Smooth muscle cell (in vitro differentiated cells): ENCODE measurements at regions not wholly inside any gene's neighbourhood (a gene's known extent, or its start where the extent isn't known, plus 50 kb on each side); places are given as distances from the start of the nearest gene placed in this dataset.

Experiments
- DNase-seq: peaks from one replicate; lab custom pipeline; 2025; ENCODE audit not compliant: unreplicated experiment; lab: John Stamatoyannopoulos, UW
- H2AFZ ChIP-seq: fragments of 200-600 bp; sonication (generic); 2 replicates; pipeline ENCODE4 v1.6.0; 2016; ENCODE audit warnings: antibody characterized with exemption, low read depth, mild to moderate bottlenecking
- H3F3A ChIP-seq: fragments of 200-600 bp; sonication (generic); 2 replicates; pipeline ENCODE4 v1.6.0; 2017; ENCODE audit warnings: antibody characterized with exemption, low read depth
- H3K27ac ChIP-seq: fragments of 200-600 bp; sonication (generic); 2 replicates; pipeline ENCODE4 v1.5.1; 2016; ENCODE audit warnings: low read depth, mild to moderate bottlenecking
- H3K27me3 ChIP-seq: fragments of 200-600 bp; sonication (generic); 2 replicates; pipeline ENCODE4 v1.6.1; 2016; ENCODE audit warnings: low read depth, mild to moderate bottlenecking
- H3K36me3 ChIP-seq: fragments of 200-600 bp; sonication (generic); 2 replicates; pipeline ENCODE4 v1.5.1; 2016; ENCODE audit warnings: low read depth
- H3K4me1 ChIP-seq: fragments of 200-600 bp; sonication (generic); 2 replicates; pipeline ENCODE4 v1.5.1; 2016; ENCODE audit warnings: low read depth
- H3K4me2 ChIP-seq: fragments of 200-600 bp; sonication (generic); 2 replicates; pipeline ENCODE4 v1.6.0; 2016; ENCODE audit warnings: mild to moderate bottlenecking
- H3K4me3 ChIP-seq: fragments of 200-600 bp; sonication (generic); 2 replicates; pipeline ENCODE4 v1.5.1; 2016; ENCODE audit warnings: mild to moderate bottlenecking
- H3K79me2 ChIP-seq: fragments of 200-600 bp; sonication (generic); 2 replicates; pipeline ENCODE4 v1.6.0; 2016; ENCODE audit warnings: low read depth, mild to moderate bottlenecking
- H3K9ac ChIP-seq: fragments of 200-600 bp; sonication (generic); 2 replicates; pipeline ENCODE4 v1.6.0; 2016; ENCODE audit warnings: low read depth
- H3K9me3 ChIP-seq: fragments of 200-600 bp; sonication (generic); replicated peaks from 2 replicates; pipeline ENCODE4 v1.5.1; 2016; ENCODE audit warnings: low read depth
- H4K20me1 ChIP-seq: fragments of 200-600 bp; sonication (generic); 2 replicates; pipeline ENCODE4 v1.6.0; 2016; ENCODE audit warnings: low read depth
- WGBS: methylation state at CpG from one replicate; pipeline ENCODE4 v1.1.7; 2016; ENCODE audit warnings: low lambda C conversion rate; 5-methylcytosine and 5-hydroxymethylcytosine counted together
- TF ChIP-seq, protein P1 (sequence below): fragments of 200-600 bp; sonication (generic); IDR thresholded peaks from 2 replicates; pipeline ENCODE4 v1.5.1; 2017; ENCODE audit warnings: borderline replicate concordance, mild to moderate bottlenecking, antibody characterized with exemption; ENCODE audit not compliant: insufficient read depth, poor library complexity, severe bottlenecking

DNA sequence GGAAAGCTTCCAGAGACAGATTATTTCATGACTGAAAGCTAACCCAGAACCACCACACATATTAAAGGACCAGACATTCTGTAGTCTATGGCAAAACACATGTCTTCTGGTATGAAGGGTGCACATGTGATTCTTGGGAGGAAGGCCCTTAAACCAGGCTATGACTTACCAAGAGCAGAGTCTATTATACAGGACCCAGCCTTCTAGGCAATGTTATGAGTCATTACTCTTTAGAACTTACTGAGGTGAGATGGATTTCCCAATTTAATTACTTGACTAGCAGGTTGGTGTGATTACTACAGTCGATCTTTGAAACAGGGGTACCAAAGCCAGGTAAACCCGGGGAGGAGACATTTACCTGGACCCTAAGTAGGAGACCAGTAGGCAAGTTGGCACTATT is 350.8 kb downstream of the TRIB2 start:
- Histone ChIP-seq H3K27me3 (no peaks in the 10 kb centered on the region), H4K20me1 (no peaks in the 10 kb centered on the region), H2AFZ (no peak overlapping the region), H3K79me2 (no peaks in the 10 kb centered on the region), H3K4me1 (no peaks in the 10 kb centered on the region), H3K36me3 (no peaks in the 10 kb centered on the region), H3K9ac (no peak overlapping the region), H3K9me3 (no peaks in the 10 kb centered on the region), H3K27ac (no peak overlapping the region), H3F3A (no peaks in the 10 kb centered on the region), H3K4me2 (no peak overlapping the region), H3K4me3 (no peak overlapping the region)
- TF ChIP-seq, protein P1, sequence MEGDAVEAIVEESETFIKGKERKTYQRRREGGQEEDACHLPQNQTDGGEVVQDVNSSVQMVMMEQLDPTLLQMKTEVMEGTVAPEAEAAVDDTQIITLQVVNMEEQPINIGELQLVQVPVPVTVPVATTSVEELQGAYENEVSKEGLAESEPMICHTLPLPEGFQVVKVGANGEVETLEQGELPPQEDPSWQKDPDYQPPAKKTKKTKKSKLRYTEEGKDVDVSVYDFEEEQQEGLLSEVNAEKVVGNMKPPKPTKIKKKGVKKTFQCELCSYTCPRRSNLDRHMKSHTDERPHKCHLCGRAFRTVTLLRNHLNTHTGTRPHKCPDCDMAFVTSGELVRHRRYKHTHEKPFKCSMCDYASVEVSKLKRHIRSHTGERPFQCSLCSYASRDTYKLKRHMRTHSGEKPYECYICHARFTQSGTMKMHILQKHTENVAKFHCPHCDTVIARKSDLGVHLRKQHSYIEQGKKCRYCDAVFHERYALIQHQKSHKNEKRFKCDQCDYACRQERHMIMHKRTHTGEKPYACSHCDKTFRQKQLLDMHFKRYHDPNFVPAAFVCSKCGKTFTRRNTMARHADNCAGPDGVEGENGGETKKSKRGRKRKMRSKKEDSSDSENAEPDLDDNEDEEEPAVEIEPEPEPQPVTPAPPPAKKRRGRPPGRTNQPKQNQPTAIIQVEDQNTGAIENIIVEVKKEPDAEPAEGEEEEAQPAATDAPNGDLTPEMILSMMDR, result no peak
- no peak for DNase-seq
- WGBS, result 84% methylated on average over 2 of the region's 2 CpGs

DNA sequence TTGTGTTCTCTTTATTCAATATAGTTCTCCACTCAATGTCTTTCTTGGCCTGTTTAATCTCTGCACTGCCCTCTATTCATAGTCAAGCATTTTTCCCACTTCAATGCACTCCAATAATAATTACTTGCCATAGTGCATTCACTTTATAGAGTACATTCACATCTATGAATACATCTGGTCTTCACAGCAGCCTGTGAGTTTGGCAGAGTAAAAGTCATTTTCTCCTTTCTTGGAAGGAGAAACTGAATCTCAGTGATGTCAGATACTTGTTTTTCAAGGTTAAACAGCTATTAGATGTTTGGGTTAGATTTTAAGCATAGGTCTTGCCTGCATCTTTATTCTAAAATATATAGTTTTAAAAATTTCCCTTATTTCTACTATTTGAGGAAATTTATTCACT is 373.2 kb downstream of the TRIB2 start:
- no peaks in the 10 kb centered on the region for H3K36me3 ChIP-seq
- no peaks in the 10 kb centered on the region for H3K4me1 ChIP-seq
- no peaks in the 10 kb centered on the region for H3K79me2 ChIP-seq
- no peak overlapping the region for H3K27ac ChIP-seq
- H3K9me3 ChIP-seq, result peaks cover under 1% of the 10 kb centered on the region
- no peak overlapping the region for H3K4me3 ChIP-seq
- DNase-seq, result no peak
- H3F3A ChIP-seq, result no peaks in the 10 kb centered on the region
- TF ChIP-seq, protein P1, result no peak
- H3K27me3 ChIP-seq, result no peaks in the 10 kb centered on the region
- H2AFZ ChIP-seq, result no peak overlapping the region
- H3K4me2 ChIP-seq, result no peak overlapping the region
- H3K9ac ChIP-seq, result no peak overlapping the region
- H4K20me1 ChIP-seq, result no peaks in the 10 kb centered on the region

DNA sequence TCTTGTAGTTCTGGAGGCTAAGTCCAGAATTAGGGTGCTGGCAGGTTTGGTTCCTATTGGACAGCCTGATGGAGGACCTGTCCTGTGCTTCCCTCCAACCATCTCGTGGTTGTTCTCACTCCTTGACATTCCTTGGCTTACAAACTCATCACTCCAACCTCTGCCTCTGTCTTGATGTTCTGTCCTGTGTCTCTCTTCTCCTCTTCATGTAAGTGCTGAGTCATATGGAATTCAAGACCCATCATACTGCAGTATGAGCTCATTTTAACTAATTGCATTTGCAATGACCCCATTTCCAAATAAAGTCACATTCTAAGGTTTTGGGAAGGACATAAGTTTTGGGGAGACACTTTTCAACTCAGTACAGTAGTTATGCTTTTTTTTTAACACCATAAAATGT is 374.7 kb downstream of the TRIB2 start:
- Histone ChIP-seq H3K9me3 (no peaks in the 10 kb centered on the region), H3K4me1 (no peaks in the 10 kb centered on the region), H3K4me3 (no peak overlapping the region), H2AFZ (no peak overlapping the region), H3K9ac (no peak overlapping the region), H3K79me2 (no peaks in the 10 kb centered on the region), H3K27me3 (no peaks in the 10 kb centered on the region), H3K4me2 (no peak overlapping the region), H3K27ac (no peak overlapping the region), H4K20me1 (no peaks in the 10 kb centered on the region), H3K36me3 (no peaks in the 10 kb centered on the region), H3F3A (no peaks in the 10 kb centered on the region)
- WGBS, result 27% methylated on average over 1 of the region's 1 CpG
- TF ChIP-seq, protein P1, result no peak
- DNase-seq, result no peak

DNA sequence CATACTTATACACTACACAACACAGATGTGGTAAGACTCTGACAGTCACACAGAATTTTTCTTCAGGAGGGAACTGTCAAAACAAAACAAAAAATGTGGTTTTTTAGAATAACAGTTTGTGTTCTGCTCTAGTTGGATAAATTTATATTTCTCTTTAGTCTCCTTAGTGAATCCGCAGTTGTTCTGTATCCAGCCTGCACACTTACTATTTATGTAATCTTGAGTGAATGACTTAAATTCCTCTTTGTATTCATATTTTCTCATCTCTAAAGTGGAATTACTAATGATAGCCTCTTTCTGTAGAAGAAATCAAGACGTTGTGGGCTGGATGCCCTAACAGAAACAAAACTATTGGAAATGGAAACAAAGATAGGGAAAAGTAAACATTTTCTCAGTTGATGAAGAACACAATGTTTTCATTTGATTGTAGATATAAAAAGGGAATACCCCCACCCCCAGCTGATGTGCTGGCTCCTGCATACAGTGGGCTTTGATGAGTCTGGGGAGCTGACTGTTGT is 375.2 kb downstream of the TRIB2 start:
- WGBS, result 71% methylated on average over 2 of the region's 2 CpGs
- no peaks in the 10 kb centered on the region for H3F3A ChIP-seq
- no peaks in the 10 kb centered on the region for H3K9me3 ChIP-seq
- TF ChIP-seq, protein P1, result no peak
- H4K20me1 ChIP-seq, result no peaks in the 10 kb centered on the region
- H2AFZ ChIP-seq, result no peak overlapping the region
- no peak overlapping the region for H3K9ac ChIP-seq
- H3K27me3 ChIP-seq, result no peaks in the 10 kb centered on the region
- H3K27ac ChIP-seq, result no peak overlapping the region
- H3K79me2 ChIP-seq, result no peaks in the 10 kb centered on the region
- no peaks in the 10 kb centered on the region for H3K36me3 ChIP-seq
- H3K4me2 ChIP-seq, result no peak overlapping the region
- H3K4me3 ChIP-seq, result no peak overlapping the region
- no peaks in the 10 kb centered on the region for H3K4me1 ChIP-seq
- DNase-seq, result no peak
